Fibroblast of lung (primary cell): ENCODE measurements at regions not wholly inside any gene's neighbourhood (a gene's known extent, or its start where the extent isn't known, plus 50 kb on each side); places are given as distances from the start of the nearest gene placed in this dataset.

Experiments used
- CTCF ChIP-seq, 2 donors: IDR thresholded peaks in 1 of 2; conservative IDR thresholded peaks in 1 of 2; 1 replicate in 1 of 2; 2 replicates in 1 of 2; pipeline ENCODE4 v1.5.1; 2011 to 2012; ENCODE audit warnings: low read length in 2 of 2, control low read depth in 1 of 2, inconsistent platforms in 1 of 2, low read depth in 1 of 2, mild to moderate bottlenecking in 1 of 2
- EZH2 ChIP-seq: IDR thresholded peaks from 2 replicates; pipeline ENCODE4 v1.5.1; 2012; ENCODE audit warnings: low read length, control low read depth, mild to moderate bottlenecking; ENCODE audit errors: missing control alignments

- TF ChIP-seq CTCF (conservative IDR thresholded peaks at IDR 0.05 in 1 of 2, IDR thresholded peaks at IDR 0.05 in 1 of 2; ENCODE audit: low read depth in 1 of 2, low read length in 2 of 2) (no peak), EZH2 (no peak)
These were observed 57.1 kb upstream of the NKX1-1 start for GRCh38 chr4:1463088-1463926.
